Hepatocyte (in vitro differentiated cells): ENCODE measurements at regions not wholly inside any gene's neighbourhood (a gene's known extent, or its start where the extent isn't known, plus 50 kb on each side); places are given as distances from the start of the nearest gene placed in this dataset.

ENCODE experiments used
- CTCF ChIP-seq: fragments of 200-600 bp; sonication (generic); IDR thresholded peaks from 2 replicates; pipeline ENCODE4 v1.5.1; 2016; ENCODE audit warnings: antibody characterized with exemption, mild to moderate bottlenecking; ENCODE audit not compliant: poor library complexity
- EZH2phosphoT487 ChIP-seq: fragments of 200-600 bp; sonication (generic); IDR thresholded peaks from one replicate; pipeline ENCODE4 v1.6.1; 2018; ENCODE audit warnings: antibody characterized with exemption, mild to moderate bottlenecking, low read depth, moderate library complexity; ENCODE audit not compliant: unreplicated experiment, severe bottlenecking

GRCh38 chr1:216914974-216915373 is 191.7 kb upstream of the ESRRG start:
- TF ChIP-seq CTCF (no peak), EZH2phosphoT487 (no peak)
